Bronchial epithelial cell (primary cell): ENCODE measurements at regions not wholly inside any gene's neighbourhood (a gene's known extent, or its start where the extent isn't known, plus 50 kb on each side); places are given as distances from the start of the nearest gene placed in this dataset.

Experiments
- DNase-seq: peaks from one replicate; pipeline ENCODE4 v3.0.0-alpha.2; 2010; ENCODE audit warnings: low read depth
- FAIRE-seq: peaks from 2 replicates; lab custom pipeline; 2011; peaks lifted over from hg19 to GRCh38; lab: Jason Lieb, UNC
- H3K27me3 ChIP-seq: 2 replicates; pipeline ENCODE4 v1.5.1; 2011; ENCODE audit warnings: low read length; ENCODE audit not compliant: control insufficient read depth, insufficient read depth
- H3K36me3 ChIP-seq: 2 replicates; pipeline ENCODE4 v1.5.1; 2011; ENCODE audit warnings: low read length; ENCODE audit not compliant: control insufficient read depth, insufficient read depth
- H3K4me3 ChIP-seq: 2 replicates; pipeline ENCODE4 v1.5.1; 2011; ENCODE audit warnings: mild to moderate bottlenecking, low read depth, low read length, control low read depth
- CTCF ChIP-seq: IDR thresholded peaks from 2 replicates; pipeline ENCODE4 v1.5.1; 2011; ENCODE audit warnings: mild to moderate bottlenecking, moderate library complexity, low read length, control low read depth, inconsistent platforms; ENCODE audit not compliant: insufficient read depth, severe bottlenecking

- H3K4me3 ChIP-seq = no peak overlapping the region
- no peak for TF ChIP-seq CTCF
- FAIRE-seq = no peak
- no peaks in the 10 kb centered on the region for H3K36me3 ChIP-seq
- DNase-seq = peak; percentile 14
- no peaks in the 10 kb centered on the region for H3K27me3 ChIP-seq
Observed at GRCh38 chr12:102567031-102567985, 86.9 kb upstream of the IGF1 start.

- H3K4me3 ChIP-seq = no peak overlapping the region
- TF ChIP-seq CTCF = no peak
- no peak for FAIRE-seq
- no peak for DNase-seq
- H3K27me3 ChIP-seq = no peaks in the 10 kb centered on the region
- no peaks in the 10 kb centered on the region for H3K36me3 ChIP-seq
Observed at GRCh38 chr12:102565555-102565954, 85.2 kb upstream of the IGF1 start.

- TF ChIP-seq CTCF = no peak
- Histone ChIP-seq H3K4me3 (no peak overlapping the region), H3K36me3 (no peaks in the 10 kb centered on the region), H3K27me3 (no peaks in the 10 kb centered on the region)
- DNase-seq (peak; percentile 54), FAIRE-seq (no peak)
Observed at GRCh38 chr12:102564026-102564425, 83.7 kb upstream of the IGF1 start.

GRCh38 chr12:102562836-102563425 lies 82.6 kb upstream of the IGF1 start:
- no peak for TF ChIP-seq CTCF
- H3K4me3 ChIP-seq = no peak overlapping the region

GRCh38 chr12:102551186-102551585 lies 70.8 kb upstream of the IGF1 start:
- no peak for TF ChIP-seq CTCF
- DNase-seq (no peak), FAIRE-seq (no peak)
- no peaks in the 10 kb centered on the region for H3K27me3 ChIP-seq
- H3K4me3 ChIP-seq = no peak overlapping the region
- no peaks in the 10 kb centered on the region for H3K36me3 ChIP-seq

More at GRCh38 chr12:102562836-102563425, 82.6 kb upstream of the IGF1 start:
- no peak for DNase-seq
- H3K27me3 ChIP-seq = no peaks in the 10 kb centered on the region
- FAIRE-seq = no peak
- H3K36me3 ChIP-seq = no peaks in the 10 kb centered on the region
